ENCODE measurements at regions not wholly inside any gene's neighbourhood (a gene's known extent, or its start where the extent isn't known, plus 50 kb on each side); places are given as distances from the start of the nearest gene placed in this dataset.

GRCh38 chr4:60088807-60089486 is 1111.2 kb upstream of the ADGRL3 start:
- TF ChIP-seq EZH2 (IDR thresholded peaks at IDR 0.05; ENCODE audit: borderline replicate concordance, control insufficient read depth, low read depth, low read length), result no peak
- no peak for TF ChIP-seq MYC (IDR thresholded peaks at IDR 0.05; ENCODE audit: insufficient read depth, insufficient read length, insufficient replicate concordance, low read length, severe bottlenecking)
- no peak for TF ChIP-seq TCF12 (IDR thresholded peaks at IDR 0.05; ENCODE audit: low read depth, low read length)
- no peak for TF ChIP-seq EGR1 (IDR thresholded peaks at IDR 0.05; ENCODE audit: borderline replicate concordance in 1 of 2, low read depth in 2 of 2, low read length in 2 of 2)
- TF ChIP-seq, protein P1, sequence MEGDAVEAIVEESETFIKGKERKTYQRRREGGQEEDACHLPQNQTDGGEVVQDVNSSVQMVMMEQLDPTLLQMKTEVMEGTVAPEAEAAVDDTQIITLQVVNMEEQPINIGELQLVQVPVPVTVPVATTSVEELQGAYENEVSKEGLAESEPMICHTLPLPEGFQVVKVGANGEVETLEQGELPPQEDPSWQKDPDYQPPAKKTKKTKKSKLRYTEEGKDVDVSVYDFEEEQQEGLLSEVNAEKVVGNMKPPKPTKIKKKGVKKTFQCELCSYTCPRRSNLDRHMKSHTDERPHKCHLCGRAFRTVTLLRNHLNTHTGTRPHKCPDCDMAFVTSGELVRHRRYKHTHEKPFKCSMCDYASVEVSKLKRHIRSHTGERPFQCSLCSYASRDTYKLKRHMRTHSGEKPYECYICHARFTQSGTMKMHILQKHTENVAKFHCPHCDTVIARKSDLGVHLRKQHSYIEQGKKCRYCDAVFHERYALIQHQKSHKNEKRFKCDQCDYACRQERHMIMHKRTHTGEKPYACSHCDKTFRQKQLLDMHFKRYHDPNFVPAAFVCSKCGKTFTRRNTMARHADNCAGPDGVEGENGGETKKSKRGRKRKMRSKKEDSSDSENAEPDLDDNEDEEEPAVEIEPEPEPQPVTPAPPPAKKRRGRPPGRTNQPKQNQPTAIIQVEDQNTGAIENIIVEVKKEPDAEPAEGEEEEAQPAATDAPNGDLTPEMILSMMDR (IDR thresholded peaks at IDR 0.05 in 2 of 3, conservative IDR thresholded peaks at IDR 0.05 in 1 of 3; ENCODE audit: control insufficient read depth in 2 of 3, extremely low read depth in 1 of 3, insufficient read depth in 1 of 3, low read depth in 3 of 3, low read length in 3 of 3), result no peak
- no peak for TF ChIP-seq SRF (IDR thresholded peaks at IDR 0.05; ENCODE audit: low read depth in 2 of 2, low read length in 2 of 2)
- no peak for TF ChIP-seq BRCA1 (IDR thresholded peaks at IDR 0.05; ENCODE audit: low read depth, low read length)
- no peak for TF ChIP-seq E2F4 (IDR thresholded peaks at IDR 0.05; ENCODE audit: low read depth, low read length)
- TF ChIP-seq FOS (IDR thresholded peaks at IDR 0.05; ENCODE audit: borderline replicate concordance, extremely low read depth, insufficient read length), result no peak
- TF ChIP-seq POLR2AphosphoS5 (IDR thresholded peaks at IDR 0.05; ENCODE audit: low read length), result no peak
- no peak for TF ChIP-seq ZSCAN29 (IDR thresholded peaks at IDR 0.05)
- TF ChIP-seq REST (IDR thresholded peaks at IDR 0.05; ENCODE audit: low read depth, low read length), result no peak
- TF ChIP-seq GATAD2B (conservative IDR thresholded peaks at IDR 0.05; ENCODE audit: low read depth), result no peak

Measured in GM12878 (cell line).